ENCODE measurements at regions not wholly inside any gene's neighbourhood (a gene's known extent, or its start where the extent isn't known, plus 50 kb on each side); places are given as distances from the start of the nearest gene placed in this dataset.

DNA sequence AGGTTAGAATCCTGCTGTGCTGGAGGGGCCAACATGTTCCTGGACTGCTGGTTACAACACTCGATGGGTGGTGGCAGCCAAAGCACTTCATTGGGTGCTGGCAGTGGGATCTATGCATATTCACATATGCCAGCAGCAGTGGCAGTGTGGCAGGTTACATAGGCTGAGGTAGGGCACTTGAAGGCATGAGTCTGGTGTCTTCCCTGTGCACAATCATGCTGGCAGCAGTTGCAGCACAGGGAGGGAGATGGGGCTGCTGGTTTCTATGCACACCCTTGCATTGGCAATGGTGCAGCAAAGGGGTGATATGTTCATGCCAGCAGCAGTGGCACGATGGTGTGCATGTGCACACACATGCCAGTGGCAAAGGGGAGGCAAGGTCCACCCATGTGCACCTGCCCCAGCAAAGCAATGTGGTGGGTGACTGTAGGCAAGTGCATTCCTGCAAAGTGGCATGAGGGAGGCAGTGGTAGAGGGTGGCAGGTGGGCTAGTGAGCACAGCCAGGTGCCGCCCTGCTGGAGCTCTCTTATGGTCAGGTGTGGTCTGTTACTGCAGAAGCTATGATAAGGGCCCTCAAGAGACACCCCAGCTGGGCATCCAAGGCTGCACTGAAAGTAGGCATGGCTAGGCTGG lies 356.2 kb upstream of the STEAP1 start:
- H4K20me1 ChIP-seq (replicated peaks; ENCODE audit: control insufficient read depth, insufficient read depth, low read length): no peaks in the 10 kb centered on the region
- H3K27me3 ChIP-seq (ENCODE audit: control insufficient read depth in 2 of 2, insufficient read depth in 2 of 2, low read length in 2 of 2): no peaks in the 10 kb centered on the region
- H3K4me3 ChIP-seq: no peak overlapping the region
- H3K4me1 ChIP-seq (replicated peaks in 1 of 2; ENCODE audit: control insufficient read depth in 2 of 2, insufficient read depth in 2 of 2, low read length in 2 of 2): no peaks in the 10 kb centered on the region
- H3K36me3 ChIP-seq (ENCODE audit: control insufficient read depth, insufficient read depth, low read length): no peaks in the 10 kb centered on the region
- no peak for FAIRE-seq
- H2AFZ ChIP-seq (ENCODE audit: low read depth, low read length): no peak overlapping the region
- H3K79me2 ChIP-seq (ENCODE audit: control insufficient read depth, insufficient read depth, low read length): no peaks in the 10 kb centered on the region
- in situ Hi-C loops (cut with MboI) (no loop called here), intact Hi-C loops (cut with micrococcal nuclease) (no loop called here)
- no peak for ATAC-seq
- H3K9me1 ChIP-seq (ENCODE audit: control insufficient read depth, insufficient read depth, low read length): no peaks in the 10 kb centered on the region
- H3K4me2 ChIP-seq (ENCODE audit: insufficient read depth, low read length): no peak overlapping the region
- TF ChIP-seq FIP1L1 (IDR thresholded peaks at IDR 0.05; ENCODE audit: low read depth, low read length, poor library complexity, severe bottlenecking): no peak
- TF ChIP-seq FOXO4 (CRISPR knock-in tag; IDR thresholded peaks at IDR 0.05): no peak
- TF ChIP-seq ZNF551 (CRISPR knock-in tag; IDR thresholded peaks at IDR 0.05): no peak
- no peak overlapping the region for H3K9ac ChIP-seq (ENCODE audit: insufficient read depth in 1 of 2, low read depth in 2 of 2, low read length in 2 of 2)
- H3K9me3 ChIP-seq (replicated peaks; ENCODE audit: control insufficient read depth, insufficient read depth, low read depth, low read length): 0 out of 2 replicates have a peak, but pooled peaks cover 2% of the 10 kb centered on the region
- ChIA-PET POLR2A (no interaction called here), CTCF (ENCODE audit: low intra/inter-chr PET ratio) (no interaction called here)
- 0% methylated on average over 3 of the region's 3 CpGs for WGBS (ENCODE audit: insufficient coverage, low coverage, missing lambda C conversion rate)
- H3K27ac ChIP-seq (ENCODE audit: extremely low read depth, low read depth, low read length): no peak overlapping the region
- DNase-seq (ENCODE audit: extremely low read depth in 1 of 4, low spot score in 3 of 4): no peak
- BruUV-seq (replicated peaks): no TSS peak

GRCh38 chr7:89798599-89798996 lies 355.7 kb upstream of the STEAP1 start:
- in situ Hi-C loops (cut with MboI) (no loop called here), intact Hi-C loops (cut with micrococcal nuclease) (no loop called here)
- Histone ChIP-seq H3K79me2 (ENCODE audit: control insufficient read depth, insufficient read depth, low read length) (no peaks in the 10 kb centered on the region), H3K9me1 (ENCODE audit: control insufficient read depth, insufficient read depth, low read length) (no peaks in the 10 kb centered on the region), H3K9me3 (replicated peaks; ENCODE audit: control insufficient read depth, insufficient read depth, low read depth, low read length) (0 out of 2 replicates have a peak, but pooled peaks cover 2% of the 10 kb centered on the region), H3K36me3 (ENCODE audit: control insufficient read depth, insufficient read depth, low read length) (no peaks in the 10 kb centered on the region), H3K27me3 (ENCODE audit: control insufficient read depth in 2 of 2, insufficient read depth in 2 of 2, low read length in 2 of 2) (no peaks in the 10 kb centered on the region), H3K9ac (ENCODE audit: insufficient read depth in 1 of 2, low read depth in 2 of 2, low read length in 2 of 2) (no peak overlapping the region), H3K4me1 (replicated peaks in 1 of 2; ENCODE audit: control insufficient read depth in 2 of 2, insufficient read depth in 2 of 2, low read length in 2 of 2) (no peaks in the 10 kb centered on the region), H2AFZ (ENCODE audit: low read depth, low read length) (no peak overlapping the region), H3K4me3 (no peak overlapping the region), H3K27ac (ENCODE audit: extremely low read depth, low read depth, low read length) (no peak overlapping the region), H3K4me2 (ENCODE audit: insufficient read depth, low read length) (no peak overlapping the region), H4K20me1 (replicated peaks; ENCODE audit: control insufficient read depth, insufficient read depth, low read length) (no peaks in the 10 kb centered on the region)
- no peak for ATAC-seq
- ChIA-PET CTCF (ENCODE audit: low intra/inter-chr PET ratio) (no interaction called here), POLR2A (no interaction called here)
- no peak for DNase-seq (ENCODE audit: extremely low read depth in 1 of 4, low spot score in 3 of 4)
- BruUV-seq (replicated peaks): no TSS peak
- 6% methylated on average over 2 of the region's 2 CpGs for WGBS (ENCODE audit: insufficient coverage, low coverage, missing lambda C conversion rate)
- FAIRE-seq: no peak
- TF ChIP-seq BMI1 (IDR thresholded peaks at IDR 0.05; ENCODE audit: low read length) (no peak), E4F1 (CRISPR knock-in tag; IDR thresholded peaks at IDR 0.05; ENCODE audit: borderline replicate concordance) (no peak), ZNF764 (CRISPR knock-in tag; IDR thresholded peaks at IDR 0.05; ENCODE audit: low read depth) (no peak), NEUROD1 (IDR thresholded peaks at IDR 0.05; ENCODE audit: borderline replicate concordance, low read depth, low read length, partially characterized antibody) (no peak), CCAR2 (IDR thresholded peaks at IDR 0.05; ENCODE audit: low read depth, low read length) (no peak), ZC3H11A (IDR thresholded peaks at IDR 0.05; ENCODE audit: low read depth, low read length) (no peak), GABPB1 (CRISPR knock-in tag; IDR thresholded peaks at IDR 0.05) (no peak), ZSCAN32 (CRISPR knock-in tag; IDR thresholded peaks at IDR 0.05) (no peak)

All from K562 (cell line).